Fibroblast of peridontal ligament (primary cell): ENCODE measurements at regions not wholly inside any gene's neighbourhood (a gene's known extent, or its start where the extent isn't known, plus 50 kb on each side); places are given as distances from the start of the nearest gene placed in this dataset.
"Not testable (repeated sequence)": the region's sequence is repeated elsewhere in the genome, so short reads cannot be mapped to it uniquely, and the experiment has no call there.

Experiments
- DNase-seq: peaks from one replicate; pipeline ENCODE4 v3.0.0-alpha.2; 2010; ENCODE audit errors: extremely low read depth

DNA sequence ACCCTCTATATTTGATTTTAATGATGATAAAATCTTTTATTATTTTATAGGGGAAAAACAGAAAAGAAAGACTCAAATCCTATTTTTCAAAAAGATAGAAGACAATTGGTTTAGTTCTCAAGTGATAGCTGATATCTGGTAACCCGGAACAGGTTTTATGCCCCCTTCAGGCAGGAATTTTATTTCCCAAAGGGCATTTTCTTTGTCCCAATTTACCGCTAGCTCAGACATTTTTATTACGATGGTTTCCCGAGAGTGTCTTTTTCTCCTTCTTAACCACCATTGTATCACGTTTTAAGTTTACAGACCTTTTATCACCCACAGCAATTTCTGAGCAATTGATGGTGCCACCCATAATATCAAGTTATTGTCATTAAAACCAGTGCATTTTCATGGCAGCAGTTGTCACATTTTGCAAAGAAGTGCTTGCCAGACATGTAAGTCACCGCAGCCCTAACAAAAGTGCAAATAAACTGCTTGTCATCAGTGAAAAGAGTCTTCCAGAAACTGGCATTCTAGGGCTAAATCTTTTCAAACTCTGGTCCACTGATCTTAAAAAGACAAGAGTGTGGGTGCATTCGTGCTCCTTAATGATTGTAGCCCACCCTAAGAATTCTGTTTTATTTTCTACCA lies 204.8 kb upstream of the VCX start:
- DNase-seq, result no peak

DNA sequence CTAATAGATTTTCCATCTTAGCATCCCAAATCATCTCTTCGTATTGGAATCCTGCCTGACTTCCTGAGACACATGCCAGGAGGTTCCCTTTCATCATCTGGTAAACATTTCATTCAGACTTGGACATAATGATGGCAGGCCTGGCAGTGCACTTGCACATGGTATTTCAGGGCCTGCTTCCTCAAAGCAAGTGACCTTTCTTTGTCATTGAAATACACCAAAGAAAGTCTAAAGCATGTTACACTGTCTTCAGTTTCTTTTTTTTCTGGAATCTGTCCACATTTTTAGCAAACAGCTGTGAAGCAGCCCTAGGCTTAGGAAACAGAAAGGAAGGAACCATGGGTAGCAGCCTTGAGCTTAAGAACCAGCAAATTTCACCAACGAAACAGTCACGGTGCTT lies 205.9 kb upstream of the VCX start:
- DNase-seq, result no peak

DNA sequence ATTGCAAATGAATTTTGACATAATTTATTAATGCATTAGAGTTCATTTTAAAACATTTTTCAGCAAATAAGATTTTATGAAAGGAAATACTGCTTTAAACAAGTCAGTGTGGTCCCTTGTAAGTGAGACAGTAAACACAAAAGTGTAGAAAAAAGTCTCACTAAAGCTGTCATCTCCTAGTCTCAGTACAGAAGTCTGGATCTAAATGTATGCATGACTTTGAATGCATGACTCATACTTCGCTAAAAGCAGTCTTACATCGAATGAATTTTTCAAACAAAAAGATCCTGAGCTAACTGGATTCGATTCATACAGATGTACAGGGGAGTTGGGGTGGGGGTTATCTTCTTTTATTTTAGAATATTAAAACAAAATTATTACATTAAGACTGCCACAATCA lies 207.4 kb upstream of the VCX start:
- DNase-seq, result no peak

DNA sequence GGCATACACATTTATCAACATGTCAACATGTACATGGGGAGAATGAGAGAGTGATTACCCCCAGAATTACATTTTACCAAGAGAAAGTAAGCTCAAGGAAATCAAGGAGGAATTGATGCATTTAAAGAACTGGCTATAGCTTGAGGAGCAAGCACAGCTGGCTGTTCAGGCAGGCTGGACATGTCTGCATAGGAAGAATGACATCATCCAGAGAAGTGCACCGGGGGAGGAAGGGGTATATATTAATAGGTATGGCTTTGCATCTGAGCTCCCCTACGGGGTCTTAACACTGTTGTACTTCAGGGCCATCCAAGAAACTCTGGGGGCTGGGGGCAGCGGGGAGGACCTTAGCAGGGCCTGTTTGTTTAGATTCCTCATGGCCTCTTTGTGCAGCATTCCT lies 222.4 kb upstream of the VCX start:
- DNase-seq, result no peak

DNA sequence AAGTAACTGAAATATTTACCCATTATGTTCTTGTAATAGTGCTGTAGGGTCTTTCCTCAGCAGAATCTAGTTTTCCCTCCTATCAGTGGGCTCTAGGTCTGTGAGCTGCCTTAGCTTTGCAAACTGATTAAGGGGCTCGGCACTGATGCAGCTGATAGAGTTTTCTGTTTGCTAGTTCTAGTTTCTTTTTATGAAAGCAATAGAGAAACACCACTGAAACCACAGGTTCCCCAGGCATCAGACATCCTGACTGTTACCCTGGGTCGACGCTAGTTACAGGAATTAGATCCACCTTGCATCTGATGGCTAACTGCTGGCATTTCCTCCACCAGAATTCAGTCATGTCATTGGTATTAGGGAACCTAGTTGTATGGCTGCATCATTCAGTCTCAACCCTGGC lies 225.0 kb upstream of the VCX start:
- DNase-seq, result no peak

DNA sequence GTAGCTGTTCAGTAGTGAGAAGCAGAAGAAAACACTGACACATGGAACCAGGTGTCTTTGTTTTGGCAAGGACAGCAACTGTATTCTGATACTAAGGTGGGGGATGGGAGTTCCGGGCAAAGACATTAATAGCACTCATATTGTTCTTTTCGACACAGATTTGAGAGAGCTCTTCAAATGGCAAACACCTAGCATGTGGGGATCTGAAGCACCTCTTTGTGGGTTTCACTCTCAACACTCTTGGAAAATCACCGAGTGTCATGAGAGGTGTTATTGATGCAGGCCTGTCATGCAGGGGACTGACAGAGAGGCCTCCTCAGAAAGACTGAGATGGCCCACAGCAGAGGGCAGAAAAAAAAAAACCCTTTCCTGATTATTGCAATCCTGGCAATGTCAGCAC lies 228.4 kb upstream of the VCX start:
- no peak for DNase-seq

DNA sequence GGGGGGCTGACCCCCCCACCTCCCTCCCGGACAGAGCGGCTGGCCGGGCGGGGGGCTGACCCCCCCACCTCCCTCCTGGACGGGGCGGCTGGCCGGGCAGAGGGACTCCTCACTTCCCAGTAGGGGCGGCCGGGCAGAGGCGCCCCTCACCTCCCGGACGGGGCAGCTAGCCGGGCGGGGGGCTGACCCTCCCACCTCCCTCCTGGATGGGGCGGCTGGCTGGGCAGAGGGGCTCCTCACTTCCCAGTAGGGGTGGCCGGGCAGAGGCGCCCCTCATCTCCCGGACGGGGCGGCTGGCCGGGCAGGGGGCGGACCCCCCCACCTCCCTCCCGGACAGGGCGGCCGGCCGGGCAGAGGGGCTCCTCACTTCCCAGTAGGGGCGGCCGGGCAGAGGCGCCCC lies 234.3 kb upstream of the VCX start:
- not testable (repeated sequence) for DNase-seq

DNA sequence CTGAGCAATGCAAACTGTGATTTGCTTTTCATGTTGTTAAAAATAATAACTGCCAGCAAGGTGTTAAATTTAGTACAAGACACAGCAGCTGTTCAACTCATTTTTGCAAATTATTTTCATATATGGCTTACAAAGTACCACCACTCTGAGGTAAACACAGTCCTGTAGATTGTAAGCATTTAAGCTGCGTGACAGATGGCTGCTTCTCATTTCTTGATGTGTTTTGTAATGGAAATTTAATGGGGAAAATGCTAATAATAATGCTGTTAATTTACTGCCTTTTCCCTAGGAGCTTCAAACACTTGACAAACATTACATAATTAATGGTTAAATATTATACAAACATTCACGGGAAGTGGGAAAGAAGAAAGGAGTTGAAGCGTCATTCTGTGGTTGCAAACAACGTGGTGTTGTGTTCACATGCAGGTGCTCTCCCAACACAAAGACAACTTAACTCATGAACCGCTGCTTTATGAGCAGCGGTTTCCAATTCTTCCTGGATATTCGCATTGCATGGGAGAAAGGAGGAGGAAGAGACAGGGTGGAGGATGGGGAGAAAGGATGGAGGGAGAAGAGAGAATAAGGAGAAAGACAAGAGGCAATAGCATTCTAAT lies 236.8 kb upstream of the VCX start:
- no peak for DNase-seq

DNA sequence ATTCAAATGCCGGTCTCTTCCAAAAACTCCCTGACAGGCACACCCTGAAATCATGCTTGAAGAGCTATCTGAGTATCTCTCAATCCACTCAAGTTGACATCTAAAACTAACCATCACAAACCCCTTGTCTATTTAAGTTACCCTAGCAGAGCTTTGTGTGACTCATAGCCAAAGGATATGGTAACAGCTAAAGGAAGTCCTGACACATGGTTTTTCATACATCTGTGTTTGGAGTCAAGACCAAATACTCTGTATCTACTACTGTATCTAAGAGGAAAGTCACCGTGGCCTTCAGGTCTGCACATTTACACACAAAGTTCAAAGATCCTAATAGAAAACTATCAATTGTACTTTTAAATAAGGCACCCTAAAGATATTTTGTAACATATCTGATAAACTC lies 239.6 kb upstream of the VCX start:
- DNase-seq, result no peak

DNA sequence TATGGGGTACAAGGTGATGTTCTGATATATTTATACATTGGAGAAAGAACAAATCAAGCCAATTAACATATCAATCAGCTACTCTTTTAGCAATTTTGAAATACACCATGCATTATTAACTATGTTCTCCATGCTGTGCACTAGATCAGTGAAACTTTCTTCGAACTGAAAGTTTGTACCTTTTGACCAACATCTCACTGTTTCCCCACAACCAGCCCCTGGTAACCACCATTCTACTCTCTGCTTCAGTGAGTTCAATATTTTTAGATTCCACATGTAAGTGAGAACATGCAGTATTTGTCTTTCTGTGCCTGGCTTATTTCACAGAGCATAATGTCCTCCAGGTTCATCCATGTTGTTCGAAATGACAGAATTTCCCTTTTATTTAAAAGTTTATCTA lies 246.1 kb upstream of the VCX start:
- no peak for DNase-seq

DNA sequence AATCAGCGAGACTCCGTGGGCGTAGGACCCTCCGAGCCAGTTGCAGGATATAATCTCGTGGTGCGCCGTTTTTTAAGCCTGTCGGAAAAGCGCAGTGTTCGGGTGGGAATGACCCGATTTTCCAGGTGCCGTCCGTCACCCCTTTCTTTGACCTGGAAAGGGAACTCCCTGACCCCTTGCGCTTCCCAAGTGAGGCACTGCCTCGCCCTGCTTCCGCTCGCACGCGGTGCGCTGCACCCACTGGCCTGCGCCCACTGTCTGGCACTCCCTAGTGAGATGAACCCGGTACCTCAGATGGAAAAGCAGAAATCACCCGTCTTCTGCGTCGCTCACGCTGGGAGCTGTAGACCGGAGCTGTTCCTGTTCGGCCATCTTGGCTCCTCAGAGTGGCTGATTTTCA lies 249.6 kb upstream of the VCX start:
- not testable (repeated sequence) for DNase-seq

DNA sequence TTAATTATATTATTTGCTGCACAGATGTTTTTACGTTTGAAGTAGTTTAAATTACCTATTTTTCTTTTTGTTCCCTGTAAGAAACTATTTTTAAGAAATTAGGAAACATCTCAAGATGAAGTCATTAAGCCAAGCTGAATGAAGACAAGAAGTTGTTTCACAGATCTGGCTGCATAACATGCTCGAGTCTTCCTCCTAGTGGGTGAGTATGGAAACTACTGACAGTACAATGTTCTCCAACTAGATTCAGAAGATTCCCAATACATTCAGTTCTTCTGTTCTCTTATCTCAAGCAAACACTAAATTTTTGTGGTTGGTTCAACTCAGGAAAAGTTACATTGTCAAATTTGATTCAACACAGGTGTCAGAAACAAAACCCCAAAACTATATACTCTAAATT lies 256.8 kb upstream of the VCX start:
- DNase-seq, result peak; percentile 14

DNA sequence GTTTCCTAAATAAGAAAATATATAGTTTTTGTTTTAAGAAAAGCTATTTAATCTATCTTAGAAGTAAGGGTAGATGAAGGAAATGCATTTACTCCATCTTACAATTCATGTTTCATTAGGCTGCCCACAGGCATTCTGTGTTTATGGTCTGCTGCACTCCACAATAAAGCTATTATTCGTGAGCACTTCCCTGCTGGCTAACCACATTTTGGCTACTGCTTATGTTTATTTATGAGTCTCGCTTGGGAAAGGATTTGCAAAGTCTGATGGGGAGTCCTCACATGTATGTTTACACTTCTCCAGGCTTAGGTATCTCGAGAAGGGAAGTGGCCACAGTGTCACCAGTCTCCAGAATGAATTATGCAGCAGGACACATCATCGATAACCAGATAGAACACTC lies 260.8 kb upstream of the VCX start:
- no peak for DNase-seq

DNA sequence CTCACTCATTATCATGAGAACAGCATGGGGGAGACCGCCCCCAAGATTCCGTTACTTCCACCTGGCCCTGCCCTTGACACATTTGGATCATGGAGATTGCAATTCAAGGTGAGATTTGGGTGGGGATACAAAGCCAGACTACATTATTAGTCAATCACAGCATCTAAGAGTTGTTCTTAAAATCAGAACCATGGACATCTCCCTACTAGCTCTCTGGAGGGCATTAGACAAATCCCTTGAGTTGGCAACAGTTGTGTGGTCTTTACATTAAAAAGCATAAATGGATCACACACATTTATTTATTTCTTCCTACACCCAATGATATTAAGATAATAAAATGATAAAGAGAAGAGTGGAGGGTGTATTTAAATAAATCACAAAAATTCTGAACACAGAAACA lies 262.8 kb upstream of the VCX start:
- DNase-seq, result no peak

DNA sequence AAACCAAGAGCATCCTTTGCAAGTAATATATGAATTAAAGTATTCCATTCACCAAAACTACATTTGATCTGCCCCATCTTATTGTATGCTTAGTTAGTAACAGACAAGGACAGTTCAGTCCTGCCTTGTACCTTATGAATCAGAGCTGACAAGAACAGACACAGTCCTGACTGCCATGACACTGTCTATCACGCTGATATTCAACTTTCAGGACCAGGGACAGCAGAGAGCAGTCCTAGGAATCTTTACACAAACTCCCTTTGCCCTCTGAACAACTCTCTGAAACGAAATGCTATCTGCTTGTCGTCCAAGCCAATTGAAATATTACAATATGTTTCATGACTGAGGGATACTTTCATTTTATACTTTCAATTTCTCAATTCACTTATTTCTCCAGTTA lies 268.6 kb upstream of the VCX start:
- DNase-seq, result no peak

DNA sequence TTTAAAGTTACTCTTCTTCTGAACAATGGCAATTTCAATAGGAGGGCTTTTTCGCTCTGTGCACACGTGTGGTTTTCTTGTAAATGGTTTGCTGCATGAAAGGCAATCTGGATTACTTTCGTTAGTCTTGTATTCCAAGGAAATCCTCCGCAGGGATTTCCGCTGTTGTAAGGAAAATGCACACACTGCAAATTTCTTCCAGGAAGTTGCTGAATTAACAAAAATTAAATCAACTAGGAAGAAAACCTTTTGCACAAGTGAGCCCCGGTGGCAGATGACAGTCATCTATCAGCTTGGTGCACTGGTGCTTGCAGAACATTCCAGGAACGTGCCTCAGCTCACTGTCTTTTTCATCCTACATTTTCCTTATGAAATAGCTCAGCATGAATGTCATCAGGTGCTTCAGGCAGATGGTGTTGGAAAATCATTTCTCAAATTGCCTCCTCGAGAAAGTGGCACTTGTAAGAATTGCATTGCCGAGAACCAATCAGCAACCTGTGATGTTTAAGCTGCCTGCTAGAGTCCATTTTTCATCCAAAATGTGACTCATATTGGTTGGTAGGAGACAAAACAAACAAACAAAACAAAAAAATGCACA lies 272.4 kb upstream of the VCX start:
- no peak for DNase-seq

DNA sequence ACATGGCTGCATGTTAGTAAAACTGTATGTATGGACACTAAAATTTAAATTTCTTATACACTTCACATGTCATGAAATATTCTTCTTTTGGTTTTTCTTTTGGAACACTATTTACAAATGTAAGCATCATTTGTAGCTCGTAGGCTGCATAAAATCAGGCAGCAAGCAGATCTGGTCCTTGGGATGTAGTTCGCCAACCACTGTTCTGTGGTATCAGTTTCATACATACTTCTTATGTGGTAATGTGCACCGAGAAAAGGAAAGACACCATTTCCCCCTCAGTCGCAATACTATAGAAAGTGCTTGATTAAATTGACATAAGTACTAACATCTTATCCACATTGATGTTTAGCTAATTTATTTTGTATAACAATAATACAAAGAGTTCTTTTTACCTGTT lies 274.4 kb upstream of the VCX start:
- no peak for DNase-seq

DNA sequence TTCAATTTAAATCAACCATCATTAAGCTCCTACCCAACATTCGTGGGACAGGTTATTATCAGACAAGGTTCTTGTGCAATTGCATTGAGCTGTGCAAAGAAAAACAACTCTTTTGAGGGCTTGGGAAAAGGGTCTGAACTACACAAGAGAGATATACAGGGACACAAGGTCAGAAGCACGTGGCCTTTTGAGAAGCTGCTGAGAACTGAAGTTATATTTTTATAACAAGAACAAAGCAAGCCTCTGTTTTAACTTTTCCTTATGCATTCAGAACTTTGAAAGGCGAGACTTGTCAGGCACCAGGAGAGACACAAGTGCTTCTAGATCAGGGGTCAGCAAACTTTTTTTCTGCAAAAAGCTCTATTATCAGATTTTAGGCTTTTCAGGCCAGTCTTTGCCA lies 274.8 kb upstream of the VCX start:
- DNase-seq, result no peak

DNA sequence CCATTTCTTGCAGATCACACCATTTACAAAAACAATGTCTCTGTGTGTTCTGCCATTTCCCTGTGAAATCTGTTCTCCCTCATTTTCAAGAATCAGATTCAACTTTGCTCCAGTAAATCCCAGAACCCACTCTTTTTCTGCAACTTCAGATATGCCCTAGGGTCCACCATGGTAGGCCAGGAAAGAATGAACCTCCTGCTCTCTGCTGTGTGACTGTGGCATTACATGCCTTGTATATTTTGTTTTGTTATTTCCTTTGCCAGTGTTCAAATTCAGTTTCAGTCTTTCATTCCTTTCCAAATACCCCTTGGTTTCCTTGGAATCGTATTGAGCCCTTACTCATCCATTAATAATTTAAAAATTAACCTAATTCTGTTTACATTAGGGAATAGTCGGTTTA lies 290.2 kb upstream of the VCX start:
- no peak for DNase-seq

DNA sequence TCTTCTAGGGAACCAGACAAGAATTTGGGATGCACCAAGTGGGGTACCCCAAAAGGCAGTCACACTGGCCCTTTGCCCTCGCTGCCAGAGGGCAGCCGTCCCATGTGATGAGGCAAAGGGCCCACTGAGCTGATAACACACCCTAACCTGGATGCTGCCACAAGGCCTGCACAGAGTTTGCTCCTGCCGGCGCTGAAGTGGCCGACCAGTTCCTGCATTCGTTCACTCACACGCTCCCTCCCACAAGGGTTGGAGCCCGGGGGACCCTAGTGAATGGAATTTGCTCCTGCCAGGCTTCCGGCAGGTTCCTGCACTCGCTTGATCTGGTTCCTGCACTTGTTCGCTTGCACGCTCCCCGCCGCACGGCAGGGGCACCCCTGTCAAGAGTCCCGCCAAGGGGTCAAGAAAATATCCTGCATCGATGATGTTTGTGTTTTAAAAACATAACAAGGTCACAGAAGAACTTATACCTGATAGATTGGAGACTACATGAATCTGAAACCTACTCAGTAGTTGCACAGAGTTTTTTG lies 296.4 kb upstream of the VCX start:
- no peak for DNase-seq

DNA sequence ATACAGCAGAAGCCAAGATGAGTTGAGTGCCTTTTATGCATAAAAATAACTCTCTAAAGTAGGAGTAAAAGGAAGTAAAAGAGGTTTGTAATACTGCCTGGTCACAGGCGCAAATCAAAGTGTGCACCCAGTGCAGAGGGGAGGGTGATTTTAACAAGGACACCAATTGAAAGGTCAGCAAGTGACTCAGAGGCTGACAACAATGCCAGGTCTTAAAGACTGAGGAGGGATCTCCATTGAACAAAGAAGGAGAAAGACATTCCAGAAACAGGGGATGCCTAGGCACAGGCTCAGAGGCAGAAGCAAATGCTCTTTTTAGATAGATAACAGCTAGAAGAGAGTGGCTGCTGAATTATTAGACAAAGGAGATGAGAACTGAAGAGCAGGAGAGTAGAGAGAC lies 297.4 kb upstream of the VCX start:
- DNase-seq, result no peak

DNA sequence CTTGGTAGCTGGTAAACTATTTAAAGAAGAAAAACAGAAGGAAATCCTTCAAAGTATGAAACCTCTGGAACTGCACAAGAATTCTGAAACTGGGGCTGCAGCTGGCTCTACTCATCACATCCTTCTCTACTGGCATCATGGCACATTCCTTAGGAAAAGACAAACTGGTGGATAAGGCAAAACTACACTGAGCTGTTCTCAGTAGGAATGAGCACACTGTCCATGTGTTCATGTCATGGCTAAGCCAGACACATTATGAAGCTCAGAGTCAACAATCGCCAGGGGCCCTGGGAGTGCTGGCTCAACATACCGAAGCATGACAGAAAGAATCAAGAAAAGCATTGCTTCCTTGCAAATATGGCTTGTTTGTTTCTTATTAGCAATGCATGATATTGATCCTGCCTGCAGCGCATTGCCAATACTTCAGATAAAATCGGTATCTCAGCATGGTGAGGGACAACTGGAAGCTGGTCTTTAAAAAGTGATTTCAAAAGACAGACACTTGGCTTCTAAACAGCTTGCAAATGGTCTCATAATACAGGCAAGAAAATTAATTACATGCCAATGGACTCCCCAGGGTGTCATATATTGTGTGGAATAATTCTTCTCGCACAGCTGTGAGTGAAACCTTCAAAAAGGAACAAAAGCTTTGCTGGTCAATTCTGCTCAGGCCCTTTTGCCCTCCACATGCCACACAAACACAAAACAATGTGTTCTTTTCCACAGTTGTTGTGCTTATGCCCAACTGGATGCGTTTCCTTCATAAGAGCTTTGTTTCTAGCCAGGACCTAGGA lies 300.2 kb upstream of the VCX start:
- DNase-seq, result no peak

DNA sequence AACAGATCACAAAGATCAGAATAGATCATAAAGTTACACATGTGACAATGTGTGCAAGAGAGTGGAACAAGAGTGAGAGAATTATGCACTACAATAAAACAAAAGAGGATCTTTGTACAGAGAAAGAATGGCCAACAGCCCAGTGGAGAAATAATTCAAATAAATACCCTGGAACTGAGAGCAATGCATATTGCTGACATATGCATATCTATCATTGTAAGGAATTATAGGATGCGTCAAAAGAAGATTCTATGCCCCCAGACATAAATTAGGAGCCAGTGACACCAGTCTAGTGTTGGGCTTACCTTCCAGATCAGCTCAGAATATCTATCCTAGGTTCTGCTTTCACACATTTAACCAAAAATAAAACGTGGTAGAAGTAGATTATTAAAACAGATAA lies 320.1 kb upstream of the VCX start:
- DNase-seq, result no peak
